GM13976 (cell line): ENCODE measurements at regions not wholly inside any gene's neighbourhood (a gene's known extent, or its start where the extent isn't known, plus 50 kb on each side); places are given as distances from the start of the nearest gene placed in this dataset.

Source experiments
- DNase-seq: peaks from one replicate; pipeline ENCODE4 v3.0.0; 2012; ENCODE audit warnings: low spot score
- in situ Hi-C: fragments of 300-500 bp; cut with MboI; formaldehyde crosslinking; loops from one replicate; pipeline ENCODE4 v1.12.0; 2022; ENCODE audit warnings: low sequenced_read_pairs, mixed read lengths, inconsistent platforms; ENCODE audit not compliant: unreplicated experiment
- TF ChIP-seq, protein P1 (sequence below): IDR thresholded peaks from 2 replicates; pipeline ENCODE4 v1.5.1; 2012; ENCODE audit warnings: borderline replicate concordance, mild to moderate bottlenecking; ENCODE audit not compliant: insufficient read depth; ENCODE audit errors: extremely low read depth, missing control alignments, control extremely low read depth

DNA sequence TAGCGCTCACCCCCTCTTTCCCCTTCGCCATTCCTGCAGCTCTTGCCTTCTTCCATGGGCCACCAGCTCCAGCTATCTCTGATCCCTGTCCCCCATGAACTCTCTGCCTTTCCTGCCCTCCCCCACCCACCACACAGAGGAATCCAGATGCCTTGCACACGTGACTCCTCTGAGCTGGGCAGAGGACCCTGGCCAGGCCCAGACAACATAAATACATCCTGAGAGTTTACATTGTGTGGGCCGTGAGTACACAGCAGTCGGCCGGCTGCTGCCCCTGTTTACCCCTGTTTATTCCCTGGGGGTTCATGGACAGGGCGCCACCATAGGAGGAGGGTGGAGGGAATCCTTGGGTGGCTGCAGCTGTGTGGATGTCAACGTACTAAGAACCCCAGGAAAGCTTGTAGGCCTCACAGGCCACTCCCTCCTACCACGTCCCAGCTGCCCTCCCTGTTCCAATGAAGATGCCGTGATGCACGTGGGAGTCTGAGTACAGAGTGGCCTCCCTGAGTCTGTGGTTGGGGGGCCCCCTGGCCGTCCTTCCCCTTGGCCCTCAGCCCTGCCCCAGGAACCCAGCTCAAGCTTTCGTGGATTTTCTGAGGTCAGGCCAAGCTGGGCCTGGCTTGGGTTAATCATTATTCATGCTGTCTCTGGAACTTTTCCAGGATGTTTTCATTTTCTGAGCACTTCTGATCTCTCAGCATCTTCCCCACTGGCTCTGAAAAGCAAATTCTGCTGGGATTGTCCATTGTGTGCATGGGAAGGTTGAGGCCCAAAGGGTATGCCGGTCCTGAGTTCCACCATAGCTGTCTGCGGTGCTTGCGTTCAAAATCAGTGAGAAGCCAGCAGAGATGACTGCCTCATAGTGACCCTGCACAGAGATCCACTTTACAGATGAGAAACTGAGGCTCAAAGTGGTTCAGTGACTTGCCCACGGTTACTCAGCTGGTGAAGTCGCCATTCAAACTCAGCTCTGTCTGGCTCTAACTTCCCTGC is 136.3 kb downstream of the MRPL14 start:
- TF ChIP-seq, protein P1, sequence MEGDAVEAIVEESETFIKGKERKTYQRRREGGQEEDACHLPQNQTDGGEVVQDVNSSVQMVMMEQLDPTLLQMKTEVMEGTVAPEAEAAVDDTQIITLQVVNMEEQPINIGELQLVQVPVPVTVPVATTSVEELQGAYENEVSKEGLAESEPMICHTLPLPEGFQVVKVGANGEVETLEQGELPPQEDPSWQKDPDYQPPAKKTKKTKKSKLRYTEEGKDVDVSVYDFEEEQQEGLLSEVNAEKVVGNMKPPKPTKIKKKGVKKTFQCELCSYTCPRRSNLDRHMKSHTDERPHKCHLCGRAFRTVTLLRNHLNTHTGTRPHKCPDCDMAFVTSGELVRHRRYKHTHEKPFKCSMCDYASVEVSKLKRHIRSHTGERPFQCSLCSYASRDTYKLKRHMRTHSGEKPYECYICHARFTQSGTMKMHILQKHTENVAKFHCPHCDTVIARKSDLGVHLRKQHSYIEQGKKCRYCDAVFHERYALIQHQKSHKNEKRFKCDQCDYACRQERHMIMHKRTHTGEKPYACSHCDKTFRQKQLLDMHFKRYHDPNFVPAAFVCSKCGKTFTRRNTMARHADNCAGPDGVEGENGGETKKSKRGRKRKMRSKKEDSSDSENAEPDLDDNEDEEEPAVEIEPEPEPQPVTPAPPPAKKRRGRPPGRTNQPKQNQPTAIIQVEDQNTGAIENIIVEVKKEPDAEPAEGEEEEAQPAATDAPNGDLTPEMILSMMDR, result no peak
- in situ Hi-C loops, result no loop called here
- DNase-seq, result no peak

DNA sequence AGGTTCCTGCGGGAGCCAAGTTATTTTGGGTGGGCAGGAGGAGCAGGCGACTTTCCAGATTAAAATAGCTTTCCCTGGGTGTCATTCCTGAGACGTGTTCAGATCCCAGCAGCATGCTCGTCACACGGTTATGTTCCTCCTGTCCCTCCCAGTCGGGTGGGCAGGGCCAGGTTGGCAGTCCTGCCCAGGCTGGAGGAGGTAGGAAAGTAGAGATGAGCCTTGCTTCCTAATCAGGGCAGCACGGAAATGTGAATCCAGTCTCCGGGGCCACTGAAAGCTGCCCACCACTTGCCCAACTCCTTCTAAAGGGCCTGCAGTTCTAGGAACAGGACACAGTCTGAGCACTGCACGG is 137.0 kb downstream of the MRPL14 start:
- TF ChIP-seq, protein P1, result no peak
- in situ Hi-C loops, result no loop called here
- no peak for DNase-seq

DNA sequence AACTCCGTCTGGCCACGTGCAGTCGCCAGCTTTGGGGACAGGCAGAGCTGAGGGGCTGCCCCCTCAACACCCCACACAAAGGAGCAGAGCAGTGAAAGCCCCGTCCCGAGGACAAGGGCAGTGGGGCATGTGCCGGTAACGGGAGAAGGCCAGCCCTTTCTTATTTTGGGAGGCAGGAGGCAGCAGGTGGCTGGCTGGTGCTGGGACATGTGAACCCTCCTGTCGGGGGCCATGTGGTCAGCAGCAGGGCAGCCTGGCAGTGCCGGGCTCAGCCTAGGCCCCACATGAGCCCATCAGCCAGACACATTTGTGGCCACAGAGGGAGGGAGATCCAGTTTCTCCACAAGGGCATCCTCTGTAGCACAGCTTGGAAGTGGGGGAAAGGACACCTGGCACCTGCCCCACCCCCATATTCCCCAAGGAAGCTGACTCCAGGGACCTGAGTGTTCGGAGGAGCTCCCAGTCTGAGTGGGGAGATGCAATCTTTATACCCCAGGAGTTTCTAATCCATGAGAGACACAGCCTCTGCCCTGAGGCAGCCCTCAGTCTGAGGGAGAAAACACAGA is 137.6 kb downstream of the MRPL14 start:
- TF ChIP-seq, protein P1, result no peak
- DNase-seq, result no peak
- in situ Hi-C loops, result no loop called here

DNA sequence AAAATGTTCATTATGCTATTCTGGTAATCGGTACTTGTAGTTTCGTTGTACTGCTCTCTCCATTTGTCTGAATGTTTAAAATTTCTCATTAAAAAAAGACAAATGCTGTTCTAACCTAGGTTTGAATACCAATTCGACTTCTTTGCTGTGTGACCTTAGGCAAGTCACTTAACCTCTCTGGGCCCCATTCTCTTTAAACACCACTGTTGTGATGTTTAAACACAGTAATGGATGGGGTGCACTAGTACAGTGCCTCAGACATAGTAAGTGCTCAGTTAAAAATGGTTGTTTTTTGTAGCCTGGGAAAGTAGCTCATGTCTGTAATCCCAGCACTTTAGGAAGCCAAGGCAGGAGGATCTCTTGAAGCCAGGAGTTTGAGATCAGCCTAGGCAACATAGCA is 138.5 kb downstream of the MRPL14 start:
- in situ Hi-C loops, result no loop called here
- TF ChIP-seq, protein P1, result no peak
- no peak for DNase-seq

DNA sequence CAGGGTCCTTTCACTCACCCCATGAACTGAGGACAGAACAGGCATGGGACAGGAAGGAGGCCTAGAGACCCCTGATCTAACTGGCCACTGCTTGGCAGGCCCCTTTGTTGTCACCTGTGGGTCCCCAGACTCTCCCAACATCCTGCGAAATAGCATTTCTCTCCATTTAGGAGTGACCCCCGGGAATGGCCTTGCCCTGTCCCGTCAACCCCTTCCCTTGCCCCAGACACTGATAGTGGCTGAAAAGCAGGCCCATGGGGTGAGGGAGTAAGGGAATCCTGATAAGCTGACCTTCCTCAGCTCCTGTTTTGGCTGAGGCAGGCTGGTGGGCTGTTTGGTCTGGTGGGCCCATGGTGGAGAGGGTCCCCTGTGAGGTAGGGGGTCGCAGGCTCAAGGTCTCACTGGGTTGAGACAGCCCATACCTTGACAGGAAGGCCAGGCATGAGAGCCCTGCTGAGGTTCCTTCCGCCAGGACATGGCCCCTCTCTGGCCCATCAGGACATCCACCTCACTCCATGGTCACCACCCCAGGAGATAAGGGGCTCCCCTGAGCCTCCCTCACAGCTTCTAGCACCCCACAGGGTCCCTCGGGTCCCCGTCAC is 139.3 kb downstream of the MRPL14 start:
- in situ Hi-C loops, result no loop called here
- TF ChIP-seq, protein P1, result no peak
- no peak for DNase-seq

DNA sequence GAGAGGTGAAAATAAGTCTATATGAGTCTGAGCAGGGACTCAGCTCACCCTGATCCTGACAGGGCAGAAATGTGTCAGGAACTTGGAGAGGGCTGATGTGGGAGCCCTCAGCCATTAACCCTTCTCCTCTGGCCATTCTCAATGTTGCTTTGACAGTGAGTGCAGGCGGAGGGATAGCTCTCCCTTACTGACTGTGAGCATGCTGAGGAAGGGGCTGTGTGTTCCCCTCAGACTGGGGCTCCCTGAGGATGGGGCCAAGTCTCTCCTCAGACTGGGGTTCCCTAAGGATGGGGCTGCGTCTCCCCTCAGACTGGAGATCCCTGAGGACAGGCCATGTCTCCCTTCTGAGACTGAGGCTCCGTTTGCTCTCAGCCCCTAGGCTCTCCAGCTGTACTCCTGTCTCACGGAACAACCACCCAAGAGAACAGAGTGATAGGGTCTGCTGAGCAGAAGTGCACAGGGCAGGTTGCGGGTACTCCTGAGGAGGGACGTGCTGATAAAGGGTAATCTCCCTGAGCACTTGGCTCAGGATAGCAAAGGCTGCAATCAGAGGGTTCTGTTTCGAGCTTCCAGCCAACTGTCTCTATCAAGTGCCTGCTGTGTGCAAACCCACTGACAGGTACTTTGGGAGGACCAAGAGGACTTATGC is 141.0 kb downstream of the MRPL14 start:
- DNase-seq, result no peak
- in situ Hi-C loops, result no loop called here

More for the DNA sequence above, 141.0 kb downstream of the MRPL14 start:
- TF ChIP-seq, protein P1, result no peak
